ENCODE measurements at regions not wholly inside any gene's neighbourhood (a gene's known extent, or its start where the extent isn't known, plus 50 kb on each side); places are given as distances from the start of the nearest gene placed in this dataset.

GRCh38 chr7:85883-86515, 106.4 kb upstream of the FAM20C start:
- no peak for DNase-seq

GRCh38 chr7:86629-87028, 105.7 kb upstream of the FAM20C start:
- no peak for DNase-seq

- DNase-seq, result no peak
Measured at GRCh38 chr7:87047-87446, 105.3 kb upstream of the FAM20C start.

GRCh38 chr7:87671-88070, 104.7 kb upstream of the FAM20C start:
- no peak for DNase-seq

- no peak for DNase-seq
Measured at GRCh38 chr7:88095-88926, 104.1 kb upstream of the FAM20C start.

- DNase-seq, result no peak
Measured at GRCh38 chr7:88927-89231, 103.5 kb upstream of the FAM20C start.

- peak; percentile 79 for DNase-seq
Measured at GRCh38 chr7:89232-90019, 102.9 kb upstream of the FAM20C start.

GRCh38 chr7:90111-91063, 102.0 kb upstream of the FAM20C start:
- no peak for DNase-seq

GRCh38 chr7:91396-92175, 100.8 kb upstream of the FAM20C start:
- DNase-seq, result no peak

- DNase-seq, result no peak
Measured at GRCh38 chr7:92231-92674, 100.1 kb upstream of the FAM20C start.

- DNase-seq, result no peak
Measured at GRCh38 chr7:92888-93672, 99.3 kb upstream of the FAM20C start.

- no peak for DNase-seq
Measured at GRCh38 chr7:94251-94801, 98.0 kb upstream of the FAM20C start.

GRCh38 chr7:95180-95862, 97.0 kb upstream of the FAM20C start:
- DNase-seq, result no peak

- no peak for DNase-seq
Measured at GRCh38 chr7:95863-96260, 96.5 kb upstream of the FAM20C start.

- DNase-seq, result no peak
Measured at GRCh38 chr7:96861-97260, 95.5 kb upstream of the FAM20C start.

GRCh38 chr7:97310-97841, 95.0 kb upstream of the FAM20C start:
- DNase-seq, result no peak

GRCh38 chr7:101146-102046, 91.0 kb upstream of the FAM20C start:
- DNase-seq, result peak; percentile 55

GRCh38 chr7:102047-102711, 90.2 kb upstream of the FAM20C start:
- DNase-seq, result no peak

Data from T1000 (cell line).